PC-3 (cell line): ENCODE measurements at regions not wholly inside any gene's neighbourhood (a gene's known extent, or its start where the extent isn't known, plus 50 kb on each side); places are given as distances from the start of the nearest gene placed in this dataset.
A peak's percentile ranks its signal among the peaks of the same experiment; 100 is the strongest.
"Not testable (repeated sequence)": the region's sequence is repeated elsewhere in the genome, so short reads cannot be mapped to it uniquely, and the experiment has no call there.

ENCODE experiments used
- ATAC-seq: fragments of 200-7000 bp; cut with Tn5 transposase; 2 replicates; pipeline ENCODE4 v1.9.1; 2020; ENCODE audit warnings: mild to moderate bottlenecking, moderate library complexity
- BruUV-seq: library from RNA; stranded (reverse); fragments of 400-500 nt; replicated peaks from 2 replicates; lab custom pipeline; 2021; lab: Mats Ljungman, UMichigan
- CTCF ChIA-PET: fragments of 300-600 bp; sonication (Branson Sonifier 250); formaldehyde crosslinking; loops from one replicate; lab custom pipeline; 2022; ENCODE audit warnings: antibody characterized with exemption; lab: Charles Lee
- POLR2A ChIA-PET: fragments of 300-600 bp; sonication (Branson Sonifier 250); formaldehyde crosslinking; loops from one replicate; lab custom pipeline; 2022; ENCODE audit warnings: antibody characterized with exemption; ENCODE audit not compliant: unreplicated experiment; lab: Charles Lee
- DNase-seq: peaks from one replicate; pipeline ENCODE4 v3.0.0-alpha.2; 2015
- H2AFZ ChIP-seq: fragments of 300-600 bp; sonication (generic); 2 replicates; pipeline ENCODE4 v1.6.0; 2016; ENCODE audit warnings: antibody characterized with exemption, low read length
- H3F3A ChIP-seq: fragments of 300-600 bp; sonication (generic); one replicate; pipeline ENCODE4 v1.6.0; 2017; ENCODE audit warnings: antibody characterized with exemption, low read length, control low read depth, mild to moderate bottlenecking; ENCODE audit not compliant: unreplicated experiment
- H3K27ac ChIP-seq: fragments of 300-600 bp; sonication (generic); 2 replicates; pipeline ENCODE4 v1.5.1; 2016; ENCODE audit warnings: mild to moderate bottlenecking, low read length
- H3K27me3 ChIP-seq: fragments of 300-600 bp; sonication (generic); 2 replicates; pipeline ENCODE4 v1.6.1; 2016; ENCODE audit warnings: low read length, mixed read lengths
- H3K36me3 ChIP-seq: fragments of 300-600 bp; sonication (generic); 2 replicates; pipeline ENCODE4 v1.6.1; 2016; ENCODE audit warnings: low read depth, mixed run types, low read length, mixed read lengths
- H3K4me1 ChIP-seq: fragments of 300-600 bp; sonication (generic); 2 replicates; pipeline ENCODE4 v1.5.1; 2016; ENCODE audit warnings: low read length; ENCODE audit not compliant: insufficient read depth
- H3K4me2 ChIP-seq: fragments of 300-600 bp; sonication (generic); 2 replicates; pipeline ENCODE4 v1.6.0; 2016; ENCODE audit warnings: low read length
- H3K4me3 ChIP-seq: fragments of 300-600 bp; sonication (generic); 2 replicates; pipeline ENCODE4 v1.5.1; 2016; ENCODE audit warnings: mild to moderate bottlenecking, low read length, mixed read lengths
- H3K79me2 ChIP-seq: fragments of 300-600 bp; sonication (generic); 2 replicates; pipeline ENCODE4 v1.6.1; 2017; ENCODE audit warnings: low read length, mixed read lengths
- H3K9ac ChIP-seq: fragments of 300-600 bp; sonication (generic); 2 replicates; pipeline ENCODE4 v1.6.0; 2016; ENCODE audit warnings: mild to moderate bottlenecking, low read length
- H3K9me2 ChIP-seq: fragments of 300-600 bp; sonication (generic); replicated peaks from 2 replicates; pipeline ENCODE4 v1.6.1; 2016; ENCODE audit warnings: mixed run types, low read length, mixed read lengths
- H3K9me3 ChIP-seq: fragments of 300-600 bp; sonication (generic); 2 replicates; pipeline ENCODE4 v1.6.1; 2016; ENCODE audit warnings: low read length, mixed read lengths
- H4K20me1 ChIP-seq: fragments of 300-600 bp; sonication (generic); 2 replicates; pipeline ENCODE4 v1.6.1; 2016; ENCODE audit warnings: low read length, mixed read lengths
- intact Hi-C: fragments of 100-400 bp; cut with micrococcal nuclease; formaldehyde crosslinking; loops from 2 replicates; pipeline ENCODE4 v1.9.0; 2023

GRCh38 chr21:9013502-9014242, 1507.7 kb upstream of the TPTE start:
- intact Hi-C loops, H3K4me1 ChIP-seq, H2AFZ ChIP-seq, CTCF ChIA-PET, ATAC-seq, H3K4me2 ChIP-seq, H3K27ac ChIP-seq, H3K9ac ChIP-seq, H3K36me3 ChIP-seq, H3K9me3 ChIP-seq, H3K79me2 ChIP-seq, H3K4me3 ChIP-seq, H3K9me2 ChIP-seq, H3F3A ChIP-seq, H4K20me1 ChIP-seq, POLR2A ChIA-PET, BruUV-seq: not testable (repeated sequence)
- peak; percentile 1 for DNase-seq
- peaks cover 33% of the 10 kb centered on the region for H3K27me3 ChIP-seq

- H4K20me1 ChIP-seq, H3K4me1 ChIP-seq, CTCF ChIA-PET, H2AFZ ChIP-seq, BruUV-seq, intact Hi-C loops, H3K4me2 ChIP-seq, H3K27ac ChIP-seq, H3K36me3 ChIP-seq, H3K79me2 ChIP-seq, H3F3A ChIP-seq, POLR2A ChIA-PET, ATAC-seq, H3K9me2 ChIP-seq, H3K9ac ChIP-seq, H3K4me3 ChIP-seq, H3K9me3 ChIP-seq: not testable (repeated sequence)
- peak; percentile 2 for DNase-seq
- peaks cover 33% of the 10 kb centered on the region for H3K27me3 ChIP-seq
Observed at GRCh38 chr21:9014243-9014734, 1507.1 kb upstream of the TPTE start.

- H3K36me3 ChIP-seq, H4K20me1 ChIP-seq, BruUV-seq, ATAC-seq, H3K4me1 ChIP-seq, H3F3A ChIP-seq, H3K79me2 ChIP-seq, DNase-seq, CTCF ChIA-PET, intact Hi-C loops, H2AFZ ChIP-seq, H3K4me2 ChIP-seq, H3K4me3 ChIP-seq, POLR2A ChIA-PET, H3K9me2 ChIP-seq, H3K27ac ChIP-seq, H3K9ac ChIP-seq, H3K9me3 ChIP-seq: not testable (repeated sequence)
- H3K27me3 ChIP-seq: peaks cover 33% of the 10 kb centered on the region
Observed at GRCh38 chr21:9015483-9016197, 1505.7 kb upstream of the TPTE start.

- ATAC-seq, intact Hi-C loops, CTCF ChIA-PET: not testable (repeated sequence)
Observed at GRCh38 chr21:9017206-9017605, 1504.2 kb upstream of the TPTE start.

GRCh38 chr21:9018731-9019253, 1502.6 kb upstream of the TPTE start:
- peaks cover 15% of the 10 kb centered on the region for H3K27me3 ChIP-seq
- H3K27ac ChIP-seq, H3K9ac ChIP-seq, H2AFZ ChIP-seq, BruUV-seq, H3K79me2 ChIP-seq, H3F3A ChIP-seq, CTCF ChIA-PET, H4K20me1 ChIP-seq, H3K9me2 ChIP-seq, POLR2A ChIA-PET, H3K4me1 ChIP-seq, DNase-seq, H3K36me3 ChIP-seq, H3K4me2 ChIP-seq, intact Hi-C loops, ATAC-seq, H3K4me3 ChIP-seq, H3K9me3 ChIP-seq: not testable (repeated sequence)

More at GRCh38 chr21:9017206-9017605, 1504.2 kb upstream of the TPTE start:
- H3K9me2 ChIP-seq, H3K36me3 ChIP-seq, POLR2A ChIA-PET, H3K79me2 ChIP-seq, H3K4me1 ChIP-seq, H3K27ac ChIP-seq, H4K20me1 ChIP-seq, H3K9ac ChIP-seq, H3K4me3 ChIP-seq, H3K4me2 ChIP-seq, H3F3A ChIP-seq, DNase-seq, H3K9me3 ChIP-seq, BruUV-seq, H2AFZ ChIP-seq: not testable (repeated sequence)
- peaks cover 30% of the 10 kb centered on the region for H3K27me3 ChIP-seq

GRCh38 chr21:9024006-9024767, 1497.2 kb upstream of the TPTE start:
- CTCF ChIA-PET, H4K20me1 ChIP-seq, H3K9ac ChIP-seq, H3K9me3 ChIP-seq, H3F3A ChIP-seq, H3K4me1 ChIP-seq, H2AFZ ChIP-seq, H3K79me2 ChIP-seq, H3K4me2 ChIP-seq, H3K9me2 ChIP-seq, POLR2A ChIA-PET, ATAC-seq, H3K36me3 ChIP-seq, BruUV-seq, H3K27me3 ChIP-seq, H3K27ac ChIP-seq, DNase-seq, H3K4me3 ChIP-seq, intact Hi-C loops: not testable (repeated sequence)
